ENCODE measurements at regions not wholly inside any gene's neighbourhood (a gene's known extent, or its start where the extent isn't known, plus 50 kb on each side); places are given as distances from the start of the nearest gene placed in this dataset.
"Not testable (repeated sequence)": the region's sequence is repeated elsewhere in the genome, so short reads cannot be mapped to it uniquely, and the experiment has no call there.

DNA sequence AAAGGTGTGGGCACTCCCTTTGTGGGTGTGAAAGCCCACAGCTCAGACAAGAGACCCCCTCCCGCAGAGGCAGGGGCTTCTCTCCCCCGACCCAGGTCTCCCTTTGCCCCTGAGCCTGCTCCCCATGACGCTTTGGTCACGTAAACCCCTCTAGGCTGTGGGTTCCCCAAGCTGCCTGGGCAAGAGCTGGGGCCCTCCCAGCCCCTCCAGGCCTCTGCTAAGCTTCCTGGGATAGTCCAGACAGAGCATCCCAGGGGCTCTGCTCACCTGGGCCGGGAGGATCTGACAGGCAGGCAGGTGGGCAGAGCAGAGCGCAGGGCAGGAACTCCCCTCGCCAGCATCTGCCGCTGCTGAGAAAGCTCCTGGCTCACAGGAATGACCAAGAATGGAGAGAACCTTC lies 177.3 kb downstream of the BANP start:
- no peak for DNase-seq

DNA sequence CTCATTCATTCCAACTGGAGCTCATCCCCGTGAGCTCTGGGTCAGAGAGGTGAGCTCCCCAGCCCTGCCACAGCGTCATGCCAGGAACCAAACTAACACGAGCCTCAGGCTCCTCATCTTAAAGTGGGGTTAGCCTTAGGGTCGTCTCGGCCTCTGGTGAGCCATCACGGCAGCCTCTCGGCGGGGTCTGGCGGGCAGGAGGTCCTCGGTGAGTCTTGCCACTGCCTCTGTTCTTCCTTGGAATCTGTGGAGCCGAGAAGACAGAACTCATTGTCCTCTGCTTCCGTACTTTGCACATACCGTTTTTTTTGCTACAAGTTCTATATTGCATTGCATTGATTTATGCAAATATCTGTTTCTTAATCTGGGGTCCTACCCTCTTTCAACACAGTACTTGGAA lies 177.9 kb downstream of the BANP start:
- not testable (repeated sequence) for DNase-seq

DNA sequence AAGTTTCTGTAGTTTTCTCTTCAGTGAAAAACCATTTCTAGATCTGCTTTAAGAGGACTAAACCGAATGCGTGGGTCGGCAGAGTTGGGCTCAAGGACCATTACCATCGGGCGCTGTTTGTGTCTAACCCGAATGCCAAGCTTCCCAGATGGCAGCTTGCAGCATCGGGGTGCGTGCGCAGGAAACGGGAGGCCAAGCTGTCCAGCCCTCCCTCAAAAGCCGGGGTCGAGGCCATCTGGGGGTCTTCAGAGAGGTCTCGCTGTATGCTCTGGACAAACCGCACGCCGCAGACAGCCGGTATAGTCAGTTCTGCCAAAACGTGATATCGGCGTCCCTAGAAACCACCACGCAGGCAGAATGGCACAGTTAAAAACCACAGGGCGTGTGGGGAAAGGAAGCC lies 178.8 kb downstream of the BANP start:
- no peak for DNase-seq

DNA sequence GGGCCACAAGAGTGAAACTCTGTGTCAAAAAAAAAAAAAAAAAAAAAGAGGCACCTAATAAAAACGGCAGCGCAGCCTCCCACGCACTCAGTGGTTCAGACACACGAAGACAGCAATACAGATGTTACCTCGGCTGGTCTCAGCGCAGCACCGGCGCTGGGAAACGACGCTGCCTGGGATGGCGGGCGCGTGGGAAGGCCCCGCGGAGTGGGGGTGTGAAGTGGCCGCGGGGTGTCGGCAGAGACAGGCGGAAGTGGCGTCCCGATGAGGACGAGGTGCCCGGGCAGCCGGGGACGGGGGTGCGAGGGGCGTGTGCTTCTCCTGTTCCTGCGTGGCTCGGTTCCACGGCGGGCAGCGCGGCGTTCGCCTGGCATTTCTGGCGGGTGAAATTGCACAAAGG lies 179.4 kb downstream of the BANP start:
- no peak for DNase-seq

DNA sequence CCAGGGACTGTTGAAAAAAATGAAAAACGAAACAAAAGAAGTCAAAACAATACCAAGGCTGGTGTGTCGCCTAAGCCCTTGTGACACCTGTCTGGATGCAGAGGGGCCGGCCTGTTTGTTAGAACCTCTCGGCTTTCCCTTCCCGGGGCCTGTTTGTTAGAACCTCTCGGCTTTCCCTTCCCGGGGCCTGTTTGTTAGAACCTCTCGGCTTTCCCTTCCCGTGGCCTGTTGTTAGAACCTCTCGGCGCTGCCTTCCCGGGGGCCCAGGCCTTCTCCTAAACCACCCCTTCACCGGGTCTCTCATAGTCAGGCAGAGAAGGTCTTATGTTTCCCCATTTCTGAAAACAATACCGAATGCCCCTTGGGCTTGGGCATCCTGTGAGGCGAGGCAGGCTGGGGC lies 180.0 kb downstream of the BANP start:
- DNase-seq = no peak

DNA sequence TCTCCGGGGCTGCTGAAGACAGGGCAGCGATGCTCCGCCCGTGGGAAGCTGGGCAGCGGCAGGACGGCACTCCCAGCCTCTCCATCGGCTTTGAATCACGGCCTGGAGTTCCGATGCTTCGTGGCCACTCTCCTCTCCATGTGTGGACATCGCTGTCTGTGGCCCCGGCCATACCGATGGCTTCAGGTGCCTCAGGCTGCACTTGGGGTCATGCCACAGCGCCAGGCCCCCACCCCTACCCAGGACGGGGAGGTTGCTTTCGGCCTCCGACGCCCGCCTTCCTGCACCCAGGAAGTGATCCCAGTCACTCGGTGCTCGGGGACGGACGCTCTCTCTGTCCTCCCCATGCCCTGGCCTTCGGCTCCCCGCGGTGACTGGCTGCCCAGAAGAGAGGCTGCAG lies 180.7 kb downstream of the BANP start:
- no peak for DNase-seq

DNA sequence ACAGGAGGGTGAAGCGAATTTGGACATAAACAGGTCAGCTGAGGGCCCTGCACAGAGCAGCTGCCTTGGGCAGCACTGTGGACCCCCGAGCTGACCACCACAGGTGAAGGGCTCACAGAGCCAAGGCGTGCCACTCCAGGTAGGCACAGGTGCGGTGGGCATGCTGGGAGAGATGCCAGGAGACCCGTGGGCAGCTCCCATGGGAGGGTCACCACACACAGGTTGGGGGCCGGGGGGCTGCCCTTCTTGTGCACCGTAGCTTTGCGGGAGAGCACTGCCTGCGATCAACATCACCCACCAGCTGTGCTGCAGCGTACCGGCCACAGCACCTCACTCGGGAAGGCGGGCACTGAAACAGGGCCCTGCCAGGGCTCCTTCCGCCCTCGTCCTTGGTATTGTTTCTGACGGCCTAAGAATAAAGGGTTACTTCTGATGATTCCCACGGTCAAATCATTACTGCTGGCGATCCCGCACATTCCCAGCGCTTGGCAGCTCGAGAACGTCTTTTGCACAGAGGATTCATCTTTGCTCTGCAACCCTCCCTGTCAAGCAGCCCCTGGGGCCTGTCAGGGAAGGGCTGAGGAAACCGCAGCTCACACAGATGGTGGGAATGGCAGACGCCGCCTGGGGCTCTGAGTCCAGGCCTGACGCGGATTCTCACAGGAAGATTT lies 181.7 kb downstream of the BANP start:
- no peak for DNase-seq

DNA sequence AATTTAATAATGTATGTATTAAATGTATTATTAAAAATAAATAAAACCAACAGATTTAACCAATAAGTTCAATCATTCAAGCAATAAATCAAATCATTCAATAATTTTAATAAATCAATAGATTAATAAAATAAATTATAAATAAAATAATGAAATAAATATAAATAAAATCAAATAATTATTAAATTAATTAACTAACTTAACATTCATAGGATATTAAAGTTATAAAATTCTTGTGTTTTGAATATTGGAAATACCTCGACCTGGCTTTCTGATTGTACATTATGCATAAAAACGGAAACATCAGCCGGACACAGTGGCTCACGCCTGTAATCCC lies 182.2 kb downstream of the BANP start:
- no peak for DNase-seq

DNA sequence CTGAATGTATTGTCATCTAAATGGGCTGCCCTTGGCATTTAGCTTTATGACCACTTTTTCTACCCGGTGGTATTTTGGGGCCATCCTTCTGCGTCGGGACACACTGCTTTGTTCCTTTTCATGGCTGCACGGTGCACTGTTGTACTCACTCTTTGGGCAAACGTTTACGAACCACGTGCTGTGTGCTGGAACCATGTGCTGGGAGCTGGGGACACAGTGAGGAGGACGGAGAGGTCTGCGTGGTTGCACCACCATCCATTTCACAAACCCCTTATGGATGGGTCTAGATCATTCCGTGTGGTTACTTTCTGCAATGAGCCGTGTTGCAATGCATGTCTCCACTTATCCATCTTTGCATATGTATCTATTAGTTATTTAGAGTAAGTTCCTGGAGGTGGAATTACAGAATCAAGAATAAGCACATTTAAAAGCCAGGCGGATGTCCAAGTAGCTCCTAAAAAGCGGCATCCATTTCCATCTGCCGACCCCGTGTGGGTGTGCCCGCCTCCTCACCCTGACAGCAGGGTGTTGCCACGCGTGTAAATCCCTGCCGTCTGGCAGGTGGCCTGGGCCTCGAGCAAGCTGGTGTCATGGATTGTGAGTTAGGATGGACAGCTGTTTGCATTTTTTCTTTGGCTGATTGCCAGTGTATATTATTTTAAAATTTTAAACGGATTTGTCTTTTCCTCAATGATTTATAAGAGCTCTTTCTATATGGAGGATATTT lies 183.1 kb downstream of the BANP start:
- DNase-seq = not testable (repeated sequence)

DNA sequence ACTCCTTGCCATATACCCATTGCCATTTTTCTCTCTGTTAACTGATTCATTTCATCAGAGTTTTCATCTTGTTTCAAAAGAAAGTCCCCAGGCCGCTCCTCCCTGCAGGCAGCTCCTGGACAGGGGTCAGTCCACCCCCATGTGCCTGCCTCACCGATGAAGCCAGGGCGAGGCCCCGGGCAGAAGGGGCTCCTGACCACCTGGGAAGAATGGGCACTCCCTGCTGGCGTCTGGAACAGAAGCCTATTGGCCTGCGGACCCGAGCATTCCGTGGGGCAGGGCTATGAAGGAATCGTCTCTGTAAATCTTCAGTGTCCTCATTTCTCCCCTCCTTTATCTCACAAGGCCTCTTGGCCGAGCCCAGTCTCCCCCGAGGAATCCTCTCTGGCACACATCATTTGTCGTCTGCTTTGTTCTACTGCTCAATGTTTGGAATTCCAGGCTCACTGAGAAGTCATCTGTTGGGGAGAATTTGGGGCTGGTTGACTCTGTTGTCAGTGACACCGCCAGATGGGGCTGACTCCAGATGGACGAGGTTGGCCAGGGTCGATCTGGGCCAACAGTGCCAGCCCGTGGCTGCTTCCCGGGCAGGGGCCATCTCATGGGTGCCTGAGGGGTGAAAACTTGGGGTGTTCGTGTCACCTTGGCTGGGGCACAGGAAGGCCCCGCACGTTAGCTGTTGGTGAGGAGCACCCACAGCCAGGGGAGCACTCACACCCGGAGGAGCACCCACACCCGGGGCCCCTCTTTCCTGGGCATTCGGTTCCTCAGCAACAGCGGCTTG lies 183.9 kb downstream of the BANP start:
- DNase-seq = not testable (repeated sequence)

DNA sequence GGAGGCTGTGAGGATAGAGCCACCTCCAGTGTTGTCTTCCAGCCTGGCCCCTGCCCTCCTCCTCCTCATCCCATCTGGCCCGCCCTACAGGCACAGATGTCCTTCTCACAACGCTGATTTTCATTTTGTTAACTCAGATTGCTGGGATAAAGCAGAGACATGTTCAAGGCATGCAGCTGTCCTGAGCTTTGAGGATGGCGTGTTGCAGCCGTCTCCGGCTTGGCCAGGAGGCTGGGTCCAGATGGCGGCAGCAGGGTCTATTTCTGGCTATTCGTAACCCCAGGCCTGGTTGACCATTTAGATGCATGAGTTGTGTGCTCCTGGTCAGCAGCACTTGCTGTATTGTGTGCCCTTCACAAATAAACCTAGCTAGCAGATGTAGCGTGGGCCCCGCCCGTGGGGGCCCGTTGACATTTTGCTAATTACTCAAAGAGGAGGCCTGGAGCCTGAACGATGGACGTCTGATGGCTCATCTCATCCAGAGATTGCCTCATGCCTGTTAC lies 185.0 kb downstream of the BANP start:
- DNase-seq = not testable (repeated sequence)

DNA sequence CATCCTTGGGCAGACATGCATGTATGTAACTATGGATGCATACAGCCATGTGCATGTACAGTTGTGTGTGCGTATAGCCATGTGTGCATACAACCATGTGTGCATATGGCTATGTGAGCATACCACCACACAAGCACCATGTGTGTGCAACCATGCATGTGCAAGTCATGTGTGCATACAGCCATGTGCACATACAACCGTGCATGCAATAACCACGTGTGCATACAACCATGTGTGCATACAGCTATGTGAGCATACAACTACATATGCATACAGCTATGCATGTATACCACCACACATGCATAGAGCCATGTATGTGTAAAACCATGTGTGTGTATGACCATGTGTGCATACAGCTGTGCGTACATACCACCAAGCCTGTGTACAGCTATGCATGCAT lies 185.7 kb downstream of the BANP start:
- not testable (repeated sequence) for DNase-seq

DNA sequence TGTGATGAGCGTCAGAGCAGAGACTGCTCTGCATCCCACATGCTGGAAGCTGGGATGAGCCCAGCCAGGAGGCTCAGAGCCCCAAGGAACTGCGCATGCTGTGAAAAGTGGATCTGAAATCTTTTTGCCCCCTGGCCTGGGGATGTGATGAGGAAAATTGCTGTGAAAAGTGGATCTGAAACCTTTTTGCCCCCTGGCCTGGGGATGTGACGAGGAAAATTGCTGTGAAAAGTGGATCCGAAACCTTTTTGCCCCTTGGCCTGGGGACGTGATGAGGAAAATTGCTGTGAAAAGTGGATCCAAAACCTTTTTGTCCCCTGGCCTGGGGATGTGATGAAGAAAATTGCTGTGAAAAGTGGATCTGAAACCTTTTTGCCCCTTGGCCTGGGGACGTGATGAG lies 187.9 kb downstream of the BANP start:
- DNase-seq = not testable (repeated sequence)

DNA sequence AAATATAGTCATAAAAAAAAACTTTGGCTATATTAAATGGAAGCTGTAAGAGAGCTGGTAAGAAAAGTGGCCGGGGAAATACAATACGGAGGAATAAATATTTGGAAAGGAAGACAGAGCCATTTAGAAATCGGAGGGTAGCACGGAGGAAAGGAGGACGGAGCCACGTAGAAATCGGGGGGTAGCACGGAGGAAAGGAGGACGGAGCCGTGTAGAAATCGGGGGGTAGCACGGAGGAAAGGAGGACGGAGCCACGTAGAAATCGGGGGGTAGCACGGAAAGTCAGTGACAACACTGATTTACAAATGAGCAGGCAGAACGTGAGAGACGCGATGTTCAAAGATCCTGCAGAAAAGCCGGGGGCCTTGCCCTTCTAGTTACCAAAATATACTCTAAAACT lies 189.0 kb downstream of the BANP start:
- not testable (repeated sequence) for DNase-seq

DNA sequence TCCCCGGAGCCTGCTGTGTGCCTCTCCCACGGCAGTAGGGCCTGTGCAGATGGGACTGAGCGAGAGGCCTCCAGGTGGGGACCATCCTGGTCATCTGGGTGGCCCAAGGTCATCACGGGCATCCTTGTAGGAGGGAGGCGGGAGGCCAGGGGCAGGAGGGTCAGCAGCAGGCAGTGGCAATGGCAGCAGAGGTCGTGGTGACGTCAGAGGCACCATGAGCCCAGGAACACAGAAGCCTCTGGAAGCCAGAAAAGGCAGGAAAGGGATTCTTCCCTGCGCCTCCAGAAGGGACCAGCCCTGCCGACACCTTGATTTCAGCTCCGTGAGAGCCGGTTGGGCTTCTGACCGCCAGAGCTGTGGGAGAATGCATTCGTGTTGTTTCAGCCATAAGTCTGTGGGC lies 190.3 kb downstream of the BANP start:
- no peak for DNase-seq

DNA sequence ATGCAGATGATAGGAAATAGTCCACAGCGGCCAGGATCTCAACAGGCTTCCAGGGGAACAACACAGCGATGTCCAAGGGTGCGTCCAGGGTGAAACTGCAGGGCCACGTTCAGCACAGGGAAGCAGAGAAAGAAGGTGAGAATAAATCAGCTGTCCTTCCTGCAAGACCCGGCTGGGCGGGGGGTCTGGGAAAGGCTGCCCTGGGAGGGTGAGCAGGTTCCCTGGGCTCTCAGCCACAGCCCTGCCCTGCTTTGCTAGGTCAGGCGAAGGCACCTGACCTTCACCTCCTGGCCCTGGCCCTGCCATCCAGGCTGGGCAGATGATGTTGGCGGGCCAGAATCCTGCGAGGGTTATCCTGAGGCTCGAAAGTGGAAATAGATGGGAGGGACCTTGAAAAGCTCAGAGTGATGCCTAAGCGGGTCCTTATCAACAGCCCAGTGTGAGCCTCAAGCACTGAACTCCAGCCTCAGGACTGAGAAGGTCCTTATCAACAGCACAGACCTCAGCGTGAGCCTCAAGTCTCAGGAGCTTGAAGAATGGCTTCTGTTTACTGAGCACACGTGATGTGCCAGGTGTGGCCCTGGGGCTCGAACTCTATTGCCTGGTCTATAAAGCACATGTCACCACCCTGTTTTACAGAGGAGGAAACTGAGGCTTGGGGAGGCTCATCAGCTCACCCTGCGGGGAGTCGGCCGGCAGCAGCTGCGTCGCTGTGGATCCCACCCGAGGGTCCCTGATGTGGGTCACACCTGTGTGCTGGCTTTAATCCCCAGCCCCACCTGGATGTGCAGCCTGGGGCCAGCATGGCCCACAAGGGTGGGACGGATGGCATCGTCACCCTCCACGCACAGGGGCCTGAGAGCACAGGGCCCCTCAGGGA lies 191.1 kb downstream of the BANP start:
- DNase-seq = not testable (repeated sequence)

DNA sequence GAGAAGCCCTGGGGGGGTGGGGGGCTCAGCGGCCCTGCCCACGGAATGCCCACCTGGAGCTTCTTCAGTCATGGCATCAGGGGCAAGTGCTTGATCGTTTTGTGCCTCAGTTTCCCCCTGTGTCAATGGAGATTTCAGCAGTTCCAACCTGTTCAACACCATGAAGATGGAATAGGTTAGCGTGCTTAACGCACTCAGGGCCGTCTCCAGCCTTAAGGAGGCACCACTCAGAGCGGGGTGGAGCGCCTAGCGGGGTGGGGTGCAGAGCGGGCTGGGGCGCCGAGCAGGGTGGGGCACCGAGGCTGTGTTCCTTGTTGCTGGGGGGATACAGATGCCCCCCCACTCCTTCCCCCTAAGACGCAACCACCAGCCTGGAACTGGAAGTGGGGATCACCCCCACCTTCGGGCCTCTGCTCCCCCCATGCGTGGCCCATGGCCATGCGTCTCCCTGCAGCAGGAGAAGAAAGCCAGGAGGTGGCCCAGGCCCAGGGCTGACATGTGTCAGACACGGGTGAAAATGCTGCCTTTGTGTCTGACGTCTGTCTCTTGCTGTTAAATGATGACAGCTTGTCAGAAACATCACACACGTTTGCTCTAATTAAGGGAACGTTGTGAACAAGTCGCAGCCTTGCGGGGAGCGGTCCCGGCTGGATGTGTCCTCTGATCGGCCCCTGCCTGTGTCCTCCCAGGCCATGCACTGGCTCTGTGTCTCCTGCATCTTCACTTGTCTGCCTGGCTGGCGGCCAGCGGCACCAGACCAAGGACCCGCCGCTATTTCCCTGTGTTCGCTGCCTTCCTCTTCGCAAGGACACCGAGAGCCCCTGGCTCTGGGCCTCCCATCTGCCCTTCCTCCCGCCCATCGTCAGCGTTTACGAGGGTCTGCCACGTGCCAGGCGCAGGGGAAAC lies 192.1 kb downstream of the BANP start:
- DNase-seq = not testable (repeated sequence)

DNA sequence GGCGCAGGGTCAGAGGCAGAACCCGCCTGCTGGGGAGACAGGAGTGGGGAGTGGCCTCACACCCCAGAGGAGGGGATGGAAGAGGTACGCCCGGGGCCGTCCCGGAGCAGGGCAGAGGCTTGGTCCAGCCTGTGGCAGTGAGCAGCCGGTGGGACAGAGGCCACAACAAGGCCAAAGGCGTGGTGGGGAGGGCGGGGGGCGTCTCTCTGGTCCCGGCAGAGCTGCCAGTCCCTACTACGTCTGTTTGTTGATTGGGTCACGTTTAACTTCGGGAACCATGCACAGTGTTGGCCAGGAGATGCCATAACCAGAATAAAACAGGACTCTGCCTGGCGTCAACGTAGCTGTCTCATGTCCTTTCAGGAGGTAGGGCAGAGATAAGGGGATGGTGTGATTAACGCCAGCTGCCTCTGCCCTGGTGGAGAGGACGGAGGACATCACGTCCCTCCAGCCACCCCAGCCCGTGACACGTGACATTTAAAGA lies 192.8 kb downstream of the BANP start:
- DNase-seq = no peak

DNA sequence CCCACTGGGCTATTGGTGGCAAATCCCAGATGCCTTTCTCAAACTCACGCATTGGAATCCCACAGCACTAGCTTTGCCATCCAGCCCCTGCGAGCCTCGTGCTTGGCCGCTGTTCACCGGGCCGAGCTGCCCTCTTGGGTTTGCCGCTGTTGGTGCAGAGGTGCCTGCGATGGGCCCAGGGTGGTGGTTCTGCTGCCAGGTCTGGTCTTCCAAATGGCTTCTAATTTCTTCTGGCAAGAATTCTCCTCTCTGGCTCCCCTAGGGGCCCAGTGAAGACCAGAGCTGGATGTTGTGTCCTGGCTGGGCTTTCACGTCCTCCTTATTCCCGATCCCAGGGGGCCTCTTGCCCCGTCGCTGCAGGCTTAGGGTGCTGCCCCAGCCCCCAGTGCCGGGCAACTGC lies 194.1 kb downstream of the BANP start:
- DNase-seq = not testable (repeated sequence)

DNA sequence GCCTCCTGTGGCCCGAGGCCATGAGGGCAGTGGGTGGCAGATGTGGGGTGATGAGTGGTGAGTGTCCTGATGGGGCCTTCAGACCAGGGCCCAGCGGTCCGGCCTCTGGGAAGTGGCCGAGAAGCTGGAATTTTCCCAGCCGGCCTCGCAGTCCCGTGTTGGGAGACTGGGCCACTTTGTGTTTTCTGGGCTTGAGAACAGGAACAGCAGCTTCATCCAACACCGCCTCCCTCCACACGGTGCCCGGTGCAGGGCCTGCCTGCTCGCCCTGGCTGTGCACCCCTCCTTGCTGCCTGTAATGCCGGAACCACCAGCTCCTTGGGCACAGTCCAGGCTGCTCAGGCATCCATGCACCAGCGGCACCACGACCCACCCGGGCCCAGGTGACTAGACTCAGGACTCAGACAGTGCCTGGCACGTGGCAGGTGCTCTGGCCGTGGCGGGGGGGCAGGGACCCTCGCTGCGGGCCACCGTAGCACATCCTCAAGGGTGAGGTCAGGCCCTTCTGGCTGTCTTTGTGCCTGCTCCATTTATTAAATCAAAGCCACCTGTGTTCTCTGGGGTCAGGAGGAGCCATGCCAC lies 194.7 kb downstream of the BANP start:
- not testable (repeated sequence) for DNase-seq

DNA sequence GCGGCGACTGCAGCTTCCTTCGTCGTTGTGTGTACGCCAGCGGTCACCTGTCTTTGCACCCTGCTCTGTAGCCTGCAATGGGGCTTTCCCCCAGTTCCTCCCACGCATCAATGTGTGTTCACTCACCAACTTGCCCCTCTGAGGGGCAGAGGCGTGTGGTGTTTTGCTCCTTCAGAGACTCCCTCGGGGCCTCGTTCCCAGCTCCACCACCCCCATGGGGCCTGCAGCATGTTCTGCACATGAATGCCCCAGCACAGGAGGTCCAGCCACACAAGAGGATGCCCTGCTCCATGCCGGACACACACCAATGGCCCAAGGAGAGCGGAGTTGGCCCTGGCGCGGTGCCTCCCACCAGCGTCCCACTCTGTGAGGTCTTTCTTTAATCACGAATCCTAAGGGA lies 196.8 kb downstream of the BANP start:
- DNase-seq = not testable (repeated sequence)

All from AML-193 (cell line).